DOHH2 (cell line): ENCODE measurements at regions not wholly inside any gene's neighbourhood (a gene's known extent, or its start where the extent isn't known, plus 50 kb on each side); places are given as distances from the start of the nearest gene placed in this dataset.

Source experiments
- H3F3A ChIP-seq: fragments of 200-600 bp; sonication (generic), shearing (Covaris generic); 2 replicates; pipeline ENCODE4 v1.6.0; 2016; ENCODE audit warnings: antibody characterized with exemption, mild to moderate bottlenecking; ENCODE audit not compliant: control insufficient read depth, insufficient read depth
- H3K27ac ChIP-seq: fragments of 200-600 bp; sonication (generic); 2 replicates; pipeline ENCODE4 v1.5.1; 2014; ENCODE audit warnings: low read depth, mild to moderate bottlenecking, low read length, moderate library complexity
- H3K27me3 ChIP-seq: fragments of 200-600 bp; sonication (generic); 2 replicates; pipeline ENCODE4 v1.6.1; 2014; ENCODE audit warnings: mild to moderate bottlenecking, low read length, mixed read lengths; ENCODE audit not compliant: control insufficient read depth
- H3K36me3 ChIP-seq: fragments of 200-600 bp; sonication (generic); 2 replicates; pipeline ENCODE4 v1.6.1; 2014; ENCODE audit warnings: mild to moderate bottlenecking, low read length, moderate library complexity, mixed read lengths; ENCODE audit not compliant: control insufficient read depth
- H3K4me1 ChIP-seq: fragments of 200-600 bp; sonication (generic); 2 replicates; pipeline ENCODE4 v1.6.1; 2014; ENCODE audit warnings: mild to moderate bottlenecking, low read length, mixed read lengths; ENCODE audit not compliant: control insufficient read depth
- H3K4me2 ChIP-seq: fragments of 200-600 bp; sonication (generic); 2 replicates; pipeline ENCODE4 v1.6.0; 2014; ENCODE audit warnings: mild to moderate bottlenecking, low read length, moderate library complexity
- H3K4me3 ChIP-seq: fragments of 200-600 bp; sonication (generic); 2 replicates; pipeline ENCODE4 v1.5.1; 2014; ENCODE audit warnings: mild to moderate bottlenecking, low read length, mixed read lengths
- H3K79me2 ChIP-seq: fragments of 200-600 bp; sonication (generic); 2 replicates; pipeline ENCODE4 v1.6.1; 2014; ENCODE audit warnings: mild to moderate bottlenecking, low read length, mixed read lengths; ENCODE audit not compliant: control insufficient read depth
- H3K9me2 ChIP-seq: fragments of 200-600 bp; sonication (generic); replicated peaks from 2 replicates; pipeline ENCODE4 v1.6.1; 2014; ENCODE audit warnings: mild to moderate bottlenecking, low read length, mixed read lengths; ENCODE audit not compliant: control insufficient read depth
- H3K9me3 ChIP-seq: fragments of 200-600 bp; sonication (generic); 2 replicates; pipeline ENCODE4 v1.6.1; 2014; ENCODE audit warnings: antibody characterized with exemption, low read length, mixed read lengths; ENCODE audit not compliant: control insufficient read depth, insufficient read depth
- H4K20me1 ChIP-seq: fragments of 200-600 bp; sonication (generic); 2 replicates; pipeline ENCODE4 v1.6.0; 2014; ENCODE audit warnings: low read depth, mild to moderate bottlenecking, antibody characterized with exemption, low read length, moderate library complexity; ENCODE audit not compliant: control insufficient read depth, insufficient read depth
- CTCF ChIP-seq: fragments of 200-600 bp; sonication (generic); IDR thresholded peaks from one replicate; pipeline ENCODE4 v1.5.1; 2014; ENCODE audit warnings: antibody characterized with exemption, mild to moderate bottlenecking, low read depth, low read length; ENCODE audit not compliant: poor library complexity, severe bottlenecking
- EZH2phosphoT487 ChIP-seq: fragments of 200-600 bp; sonication (generic); IDR thresholded peaks from 2 replicates; pipeline ENCODE4 v1.6.1; 2017; ENCODE audit warnings: borderline replicate concordance, mild to moderate bottlenecking, antibody characterized with exemption, low read length, moderate library complexity, mixed read lengths

- TF ChIP-seq CTCF = no peak
- no peak for TF ChIP-seq EZH2phosphoT487
- Histone ChIP-seq H3K27me3 (no peaks in the 10 kb centered on the region), H3K9me3 (no peaks in the 10 kb centered on the region), H4K20me1 (no peaks in the 10 kb centered on the region), H3K27ac (no peak overlapping the region), H3K4me3 (no peak overlapping the region), H3K9me2 (no peaks in the 10 kb centered on the region), H3K79me2 (no peaks in the 10 kb centered on the region), H3K4me1 (peaks cover 27% of the 10 kb centered on the region), H3K4me2 (no peak overlapping the region), H3K36me3 (no peaks in the 10 kb centered on the region), H3F3A (no peaks in the 10 kb centered on the region)
Observed at GRCh38 chr1:68973459-68974244, 476.8 kb upstream of the DEPDC1 start.

DNA sequence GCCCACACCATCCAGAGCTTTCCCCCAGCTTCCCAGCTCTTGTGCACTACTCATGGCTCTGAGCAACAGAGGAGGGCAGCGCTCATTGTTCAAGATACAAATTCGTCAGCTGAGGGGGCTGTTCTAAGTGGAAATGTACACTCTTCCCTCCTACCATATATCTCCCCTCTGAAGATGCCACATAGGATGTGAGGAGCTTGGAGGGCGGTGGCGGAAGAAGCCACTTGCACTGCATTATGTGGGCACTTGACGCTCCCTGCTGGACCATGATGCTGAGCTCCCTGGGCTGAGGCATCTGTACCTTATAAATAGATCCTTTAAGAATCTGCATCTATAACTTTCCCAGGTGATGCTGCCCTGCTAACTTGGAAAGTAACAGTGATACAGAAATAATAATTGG is 477.6 kb upstream of the DEPDC1 start:
- peaks cover 19% of the 10 kb centered on the region for H3K4me1 ChIP-seq
- H3F3A ChIP-seq = no peaks in the 10 kb centered on the region
- no peaks in the 10 kb centered on the region for H4K20me1 ChIP-seq
- no peak overlapping the region for H3K4me3 ChIP-seq
- no peaks in the 10 kb centered on the region for H3K27me3 ChIP-seq
- H3K4me2 ChIP-seq = no peak overlapping the region
- TF ChIP-seq CTCF (no peak), EZH2phosphoT487 (no peak)
- H3K79me2 ChIP-seq = no peaks in the 10 kb centered on the region
- no peaks in the 10 kb centered on the region for H3K36me3 ChIP-seq
- H3K9me2 ChIP-seq = no peaks in the 10 kb centered on the region
- H3K9me3 ChIP-seq = no peaks in the 10 kb centered on the region
- no peak overlapping the region for H3K27ac ChIP-seq

DNA sequence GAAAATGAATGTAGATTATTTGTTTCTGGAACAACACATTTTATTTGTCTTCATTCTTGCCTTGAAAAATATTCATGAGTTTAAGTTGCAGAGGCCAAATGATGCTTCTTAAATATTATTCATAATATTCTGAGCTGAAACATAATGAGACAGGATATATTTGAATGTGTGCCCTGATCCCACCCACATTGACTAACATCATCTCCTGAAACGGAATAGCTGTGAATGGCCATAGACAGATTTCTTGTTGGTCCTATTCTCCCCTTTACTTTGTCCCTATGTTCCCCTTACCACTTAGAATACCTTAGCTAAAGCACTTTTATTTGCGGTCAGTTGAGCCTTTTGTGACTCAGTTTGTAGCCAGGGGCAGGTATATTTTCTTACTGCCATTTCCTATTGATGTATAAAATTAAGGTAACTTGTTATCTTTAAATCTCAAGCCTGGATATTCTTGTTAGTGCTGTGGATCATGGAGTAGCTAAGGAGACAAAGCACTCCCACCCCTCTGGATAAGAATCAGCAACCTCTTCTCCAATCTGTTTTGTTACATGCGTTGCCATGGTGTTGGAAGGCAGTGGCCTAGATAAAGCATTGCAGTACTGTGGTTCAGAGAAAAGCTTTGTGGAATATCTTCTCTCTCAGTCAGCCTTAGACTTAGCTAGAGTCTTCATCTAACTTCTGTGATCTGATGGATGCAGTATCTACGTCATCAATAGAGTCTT is 478.5 kb upstream of the DEPDC1 start:
- Histone ChIP-seq H3F3A (no peaks in the 10 kb centered on the region), H3K4me1 (peaks cover 10% of the 10 kb centered on the region), H3K36me3 (no peaks in the 10 kb centered on the region), H3K9me3 (no peaks in the 10 kb centered on the region), H3K27ac (no peak overlapping the region), H3K9me2 (no peaks in the 10 kb centered on the region), H3K27me3 (no peaks in the 10 kb centered on the region), H3K79me2 (no peaks in the 10 kb centered on the region), H3K4me2 (no peak overlapping the region), H3K4me3 (no peak overlapping the region), H4K20me1 (no peaks in the 10 kb centered on the region)
- TF ChIP-seq EZH2phosphoT487 (no peak), CTCF (no peak)
